PC-3 (cell line): ENCODE measurements at regions not wholly inside any gene's neighbourhood (a gene's known extent, or its start where the extent isn't known, plus 50 kb on each side); places are given as distances from the start of the nearest gene placed in this dataset.

Experiments
- ATAC-seq: fragments of 200-7000 bp; cut with Tn5 transposase; 2 replicates; pipeline ENCODE4 v1.9.1; 2020; ENCODE audit warnings: mild to moderate bottlenecking, moderate library complexity
- BruUV-seq: library from RNA; stranded (reverse); fragments of 400-500 nt; replicated peaks from 2 replicates; lab custom pipeline; 2021; lab: Mats Ljungman, UMichigan
- CTCF ChIA-PET: fragments of 300-600 bp; sonication (Branson Sonifier 250); formaldehyde crosslinking; loops from one replicate; lab custom pipeline; 2022; ENCODE audit warnings: antibody characterized with exemption; lab: Charles Lee
- POLR2A ChIA-PET: fragments of 300-600 bp; sonication (Branson Sonifier 250); formaldehyde crosslinking; loops from one replicate; lab custom pipeline; 2022; ENCODE audit warnings: antibody characterized with exemption; ENCODE audit not compliant: unreplicated experiment; lab: Charles Lee
- DNase-seq: peaks from one replicate; pipeline ENCODE4 v3.0.0-alpha.2; 2015
- H2AFZ ChIP-seq: fragments of 300-600 bp; sonication (generic); 2 replicates; pipeline ENCODE4 v1.6.0; 2016; ENCODE audit warnings: antibody characterized with exemption, low read length
- H3F3A ChIP-seq: fragments of 300-600 bp; sonication (generic); one replicate; pipeline ENCODE4 v1.6.0; 2017; ENCODE audit warnings: antibody characterized with exemption, low read length, control low read depth, mild to moderate bottlenecking; ENCODE audit not compliant: unreplicated experiment
- H3K27ac ChIP-seq: fragments of 300-600 bp; sonication (generic); 2 replicates; pipeline ENCODE4 v1.5.1; 2016; ENCODE audit warnings: mild to moderate bottlenecking, low read length
- H3K27me3 ChIP-seq: fragments of 300-600 bp; sonication (generic); 2 replicates; pipeline ENCODE4 v1.6.1; 2016; ENCODE audit warnings: low read length, mixed read lengths
- H3K36me3 ChIP-seq: fragments of 300-600 bp; sonication (generic); 2 replicates; pipeline ENCODE4 v1.6.1; 2016; ENCODE audit warnings: low read depth, mixed run types, low read length, mixed read lengths
- H3K4me1 ChIP-seq: fragments of 300-600 bp; sonication (generic); 2 replicates; pipeline ENCODE4 v1.5.1; 2016; ENCODE audit warnings: low read length; ENCODE audit not compliant: insufficient read depth
- H3K4me2 ChIP-seq: fragments of 300-600 bp; sonication (generic); 2 replicates; pipeline ENCODE4 v1.6.0; 2016; ENCODE audit warnings: low read length
- H3K4me3 ChIP-seq: fragments of 300-600 bp; sonication (generic); 2 replicates; pipeline ENCODE4 v1.5.1; 2016; ENCODE audit warnings: mild to moderate bottlenecking, low read length, mixed read lengths
- H3K79me2 ChIP-seq: fragments of 300-600 bp; sonication (generic); 2 replicates; pipeline ENCODE4 v1.6.1; 2017; ENCODE audit warnings: low read length, mixed read lengths
- H3K9ac ChIP-seq: fragments of 300-600 bp; sonication (generic); 2 replicates; pipeline ENCODE4 v1.6.0; 2016; ENCODE audit warnings: mild to moderate bottlenecking, low read length
- H3K9me2 ChIP-seq: fragments of 300-600 bp; sonication (generic); replicated peaks from 2 replicates; pipeline ENCODE4 v1.6.1; 2016; ENCODE audit warnings: mixed run types, low read length, mixed read lengths
- H3K9me3 ChIP-seq: fragments of 300-600 bp; sonication (generic); 2 replicates; pipeline ENCODE4 v1.6.1; 2016; ENCODE audit warnings: low read length, mixed read lengths
- H4K20me1 ChIP-seq: fragments of 300-600 bp; sonication (generic); 2 replicates; pipeline ENCODE4 v1.6.1; 2016; ENCODE audit warnings: low read length, mixed read lengths
- EZH2 ChIP-seq: fragments of 300-600 bp; sonication (generic); IDR thresholded peaks from one replicate; pipeline ENCODE4 v1.6.1; 2017; ENCODE audit warnings: antibody characterized with exemption, mild to moderate bottlenecking, low read length; ENCODE audit not compliant: unreplicated experiment
- EZH2phosphoT487 ChIP-seq: fragments of 300-600 bp; sonication (generic); IDR thresholded peaks from 2 replicates; pipeline ENCODE4 v1.6.1; 2018; ENCODE audit warnings: mild to moderate bottlenecking, antibody characterized with exemption, low read length, borderline replicate concordance
- intact Hi-C: fragments of 100-400 bp; cut with micrococcal nuclease; formaldehyde crosslinking; loops from 2 replicates; pipeline ENCODE4 v1.9.0; 2023
- TF ChIP-seq, protein P1 (sequence below): fragments of 300-600 bp; sonication (generic); conservative IDR thresholded peaks from 2 replicates; pipeline ENCODE4 v1.5.1; 2017; ENCODE audit warnings: antibody characterized with exemption, low read depth, mild to moderate bottlenecking, low read length

DNA sequence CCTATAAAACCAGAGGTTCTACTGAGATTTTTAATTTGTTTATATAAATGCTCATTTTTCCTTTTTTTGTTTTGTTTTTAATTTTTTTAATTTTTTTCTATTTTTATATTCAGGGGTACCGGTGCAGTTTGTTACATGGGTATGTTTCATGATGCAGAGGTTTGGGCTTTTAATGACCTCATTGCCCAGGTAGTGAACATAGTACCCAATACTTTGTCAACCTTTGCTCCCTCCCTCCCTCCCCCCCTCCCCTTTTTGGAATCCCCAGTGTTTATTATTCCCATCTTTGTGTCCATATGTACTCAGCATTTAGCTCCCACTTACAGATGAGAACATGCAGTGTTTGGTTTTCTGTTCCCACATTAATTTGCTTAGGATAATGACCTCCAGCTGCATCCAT lies 94.4 kb upstream of the NEBL start:
- intact Hi-C loops = loop anchor here (10.0 kb wide), 1 partner anchor 173 kb away; no protein-coding TSS in a partner anchor
- H3K4me2 ChIP-seq = no peak overlapping the region
- BruUV-seq = no TSS peak
- peaks cover 44% of the 10 kb centered on the region for H3K4me1 ChIP-seq
- H3K27ac ChIP-seq = peak overlapping the region; percentile 93
- no peaks in the 10 kb centered on the region for H3K79me2 ChIP-seq
- ChIA-PET CTCF (no interaction called here), POLR2A (no interaction called here)
- DNase-seq (no peak), ATAC-seq (no peak)
- H4K20me1 ChIP-seq = no peaks in the 10 kb centered on the region
- TF ChIP-seq EZH2phosphoT487 (no peak), EZH2 (no peak)
- TF ChIP-seq, protein P1, sequence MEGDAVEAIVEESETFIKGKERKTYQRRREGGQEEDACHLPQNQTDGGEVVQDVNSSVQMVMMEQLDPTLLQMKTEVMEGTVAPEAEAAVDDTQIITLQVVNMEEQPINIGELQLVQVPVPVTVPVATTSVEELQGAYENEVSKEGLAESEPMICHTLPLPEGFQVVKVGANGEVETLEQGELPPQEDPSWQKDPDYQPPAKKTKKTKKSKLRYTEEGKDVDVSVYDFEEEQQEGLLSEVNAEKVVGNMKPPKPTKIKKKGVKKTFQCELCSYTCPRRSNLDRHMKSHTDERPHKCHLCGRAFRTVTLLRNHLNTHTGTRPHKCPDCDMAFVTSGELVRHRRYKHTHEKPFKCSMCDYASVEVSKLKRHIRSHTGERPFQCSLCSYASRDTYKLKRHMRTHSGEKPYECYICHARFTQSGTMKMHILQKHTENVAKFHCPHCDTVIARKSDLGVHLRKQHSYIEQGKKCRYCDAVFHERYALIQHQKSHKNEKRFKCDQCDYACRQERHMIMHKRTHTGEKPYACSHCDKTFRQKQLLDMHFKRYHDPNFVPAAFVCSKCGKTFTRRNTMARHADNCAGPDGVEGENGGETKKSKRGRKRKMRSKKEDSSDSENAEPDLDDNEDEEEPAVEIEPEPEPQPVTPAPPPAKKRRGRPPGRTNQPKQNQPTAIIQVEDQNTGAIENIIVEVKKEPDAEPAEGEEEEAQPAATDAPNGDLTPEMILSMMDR = no peak
- no peak overlapping the region for H3K9ac ChIP-seq
- no peaks in the 10 kb centered on the region for H3K9me2 ChIP-seq
- H3K9me3 ChIP-seq = no peaks in the 10 kb centered on the region
- no peak overlapping the region for H3K4me3 ChIP-seq
- no peak overlapping the region for H2AFZ ChIP-seq
- H3K36me3 ChIP-seq = no peaks in the 10 kb centered on the region
- no peaks in the 10 kb centered on the region for H3F3A ChIP-seq
- H3K27me3 ChIP-seq = no peaks in the 10 kb centered on the region

GRCh38 chr10:20990604-20991003 lies 93.5 kb upstream of the NEBL start:
- POLR2A ChIA-PET = no interaction called here
- no TSS peak for BruUV-seq
- peak overlapping the region; percentile 53 for H3K9ac ChIP-seq
- 0 out of 2 replicates have a peak overlapping the region, but pooled peaks have one; percentile 1 for H2AFZ ChIP-seq
- DNase-seq (peak; percentile 82), ATAC-seq (peak; percentile 59)
- no peaks in the 10 kb centered on the region for H3K79me2 ChIP-seq
- TF ChIP-seq, protein P1 = no peak
- TF ChIP-seq EZH2 (no peak), EZH2phosphoT487 (no peak)
- peaks cover 44% of the 10 kb centered on the region for H3K4me1 ChIP-seq
- H3K4me3 ChIP-seq = no peak overlapping the region
- no peaks in the 10 kb centered on the region for H3K27me3 ChIP-seq
- H3K9me3 ChIP-seq = no peaks in the 10 kb centered on the region
- CTCF ChIA-PET = no interaction called here
- H3K27ac ChIP-seq = peak overlapping the region; percentile 91
- H3F3A ChIP-seq = no peaks in the 10 kb centered on the region
- intact Hi-C loops = loop anchor here (10.0 kb wide), 1 partner anchor 174 kb away; no protein-coding TSS in a partner anchor
- H3K9me2 ChIP-seq = no peaks in the 10 kb centered on the region
- no peaks in the 10 kb centered on the region for H3K36me3 ChIP-seq
- H3K4me2 ChIP-seq = peak overlapping the region; percentile 58
- no peaks in the 10 kb centered on the region for H4K20me1 ChIP-seq

- no peaks in the 10 kb centered on the region for H3K9me2 ChIP-seq
- H3F3A ChIP-seq = no peaks in the 10 kb centered on the region
- no peaks in the 10 kb centered on the region for H3K27me3 ChIP-seq
- intact Hi-C loops = no loop called here
- TF ChIP-seq, protein P1 = no peak
- TF ChIP-seq EZH2phosphoT487 = no peak
- TF ChIP-seq EZH2 = no peak
- no peak overlapping the region for H3K4me2 ChIP-seq
- H3K36me3 ChIP-seq = no peaks in the 10 kb centered on the region
- H3K9ac ChIP-seq = no peak overlapping the region
- ATAC-seq = no peak
- no peaks in the 10 kb centered on the region for H4K20me1 ChIP-seq
- H3K4me3 ChIP-seq = no peak overlapping the region
- H3K79me2 ChIP-seq = no peaks in the 10 kb centered on the region
- no peaks in the 10 kb centered on the region for H3K9me3 ChIP-seq
- no peak overlapping the region for H3K27ac ChIP-seq
- H2AFZ ChIP-seq = no peak overlapping the region
- CTCF ChIA-PET = no interaction called here
- H3K4me1 ChIP-seq = peaks cover 32% of the 10 kb centered on the region
- no TSS peak for BruUV-seq
- no peak for DNase-seq
- POLR2A ChIA-PET = interaction anchor here (0.6 kb wide), 1 partner anchor 200 kb away, joined by 3 read pairs; no protein-coding TSS in a partner anchor
Observed at GRCh38 chr10:20988357-20988983, 91.4 kb upstream of the NEBL start.
